HUES6 (cell line): ENCODE measurements at regions not wholly inside any gene's neighbourhood (a gene's known extent, or its start where the extent isn't known, plus 50 kb on each side); places are given as distances from the start of the nearest gene placed in this dataset.
"Not testable (repeated sequence)": the region's sequence is repeated elsewhere in the genome, so short reads cannot be mapped to it uniquely, and the experiment has no call there.

Experiments used
- H3K27ac ChIP-seq: 2 replicates; pipeline ENCODE4 v1.7.0; 2013; ENCODE audit warnings: low read depth, mild to moderate bottlenecking, low read length, inconsistent platforms
- H3K27me3 ChIP-seq: 2 replicates; pipeline ENCODE4 v1.6.1; 2013; ENCODE audit warnings: low read length; ENCODE audit not compliant: control insufficient read depth, insufficient read depth
- H3K36me3 ChIP-seq: 2 replicates; pipeline ENCODE4 v1.6.1; 2013; ENCODE audit warnings: low read length; ENCODE audit not compliant: control insufficient read depth, insufficient read depth
- H3K4me1 ChIP-seq: 2 replicates; pipeline ENCODE4 v1.6.1; 2013; ENCODE audit warnings: low read length; ENCODE audit not compliant: control insufficient read depth, insufficient read depth
- H3K4me3 ChIP-seq: 2 replicates; pipeline ENCODE4 v1.5.1; 2013; ENCODE audit warnings: low read depth, low read length
- H3K9ac ChIP-seq: one replicate; pipeline ENCODE4 v1.6.1; 2013; ENCODE audit warnings: mild to moderate bottlenecking, low read length
- H3K9me3 ChIP-seq: 2 replicates; pipeline ENCODE4 v1.6.1; 2013; ENCODE audit warnings: low read depth, low read length; ENCODE audit not compliant: control insufficient read depth, insufficient read depth

DNA sequence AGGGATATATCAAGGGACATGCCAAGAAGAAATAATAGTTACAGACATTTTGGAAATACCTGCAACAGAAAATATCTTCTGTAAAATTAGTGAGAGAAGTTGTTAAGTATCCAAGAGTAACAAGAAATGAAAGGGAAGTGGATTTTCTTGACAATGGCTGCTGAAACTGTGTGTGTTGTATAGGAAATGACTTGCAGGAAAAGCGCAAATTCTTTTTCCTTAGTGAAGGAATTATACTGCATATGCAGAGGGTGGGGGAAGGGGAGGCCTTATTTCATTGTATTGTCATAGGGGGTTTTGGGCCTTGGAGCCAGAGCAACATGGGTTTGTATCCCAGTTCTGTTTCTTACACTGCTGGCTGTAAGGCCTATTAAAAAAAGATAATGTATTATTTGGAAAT lies 84.4 kb upstream of the DDHD1 start:
- Histone ChIP-seq H3K9ac (no peak overlapping the region), H3K4me1 (peaks cover 2% of the 10 kb centered on the region; the same call in 1 of the 2 replicates), H3K4me3 (no peak overlapping the region), H3K27ac (no peak overlapping the region), H3K9me3 (peaks cover 11% of the 10 kb centered on the region), H3K27me3 (no peaks in the 10 kb centered on the region), H3K36me3 (no peaks in the 10 kb centered on the region)

DNA sequence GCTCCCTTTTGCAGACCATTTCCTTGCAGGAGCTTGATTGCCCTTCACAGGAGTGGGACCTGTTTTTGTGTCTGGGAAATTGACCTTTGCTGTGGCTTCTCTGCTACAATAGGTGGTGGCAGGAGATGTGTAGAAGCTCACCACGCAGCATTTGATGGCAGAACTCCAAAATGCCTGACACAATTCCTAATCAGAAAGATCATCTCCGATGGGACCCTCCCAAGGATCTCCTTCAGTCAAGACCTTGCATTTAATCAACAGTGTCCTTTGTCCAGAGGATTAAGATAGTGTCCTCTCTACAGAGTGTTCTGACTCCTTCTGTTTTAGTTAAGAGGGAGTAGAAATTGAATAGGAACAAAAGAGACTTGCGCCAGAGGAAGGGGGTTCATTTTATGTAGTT lies 83.6 kb upstream of the DDHD1 start:
- Histone ChIP-seq H3K27me3 (no peaks in the 10 kb centered on the region), H3K4me1 (peaks cover 2% of the 10 kb centered on the region; the same call in 1 of the 2 replicates), H3K36me3 (no peaks in the 10 kb centered on the region), H3K4me3 (no peak overlapping the region), H3K9me3 (peaks cover 10% of the 10 kb centered on the region), H3K9ac (no peak overlapping the region), H3K27ac (no peak overlapping the region)

DNA sequence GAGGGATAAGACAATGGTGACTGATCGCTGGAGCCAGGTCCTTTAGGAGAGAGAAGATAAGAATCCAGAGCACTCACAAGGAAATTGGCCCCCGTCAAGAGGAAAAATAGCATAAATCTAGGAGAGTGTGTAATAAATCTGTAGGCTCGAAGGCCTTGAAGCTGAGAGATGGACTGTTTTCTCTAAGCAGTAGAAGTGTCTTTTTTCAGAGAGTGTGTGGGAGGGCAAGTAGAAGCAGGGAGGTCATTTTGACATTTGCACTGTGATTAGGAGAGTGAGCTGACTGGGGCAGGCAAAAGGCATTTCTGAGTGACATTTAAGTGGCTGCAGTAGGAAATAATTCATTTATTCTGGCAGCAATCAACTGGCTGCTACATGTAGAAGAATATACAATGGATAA lies 78.0 kb upstream of the DDHD1 start:
- Histone ChIP-seq H3K4me3 (no peak overlapping the region), H3K27ac (no peak overlapping the region), H3K4me1 (no peaks in the 10 kb centered on the region), H3K27me3 (no peaks in the 10 kb centered on the region), H3K9me3 (peaks cover 4% of the 10 kb centered on the region; the same call in 1 of the 2 replicates), H3K36me3 (no peaks in the 10 kb centered on the region), H3K9ac (no peak overlapping the region)

DNA sequence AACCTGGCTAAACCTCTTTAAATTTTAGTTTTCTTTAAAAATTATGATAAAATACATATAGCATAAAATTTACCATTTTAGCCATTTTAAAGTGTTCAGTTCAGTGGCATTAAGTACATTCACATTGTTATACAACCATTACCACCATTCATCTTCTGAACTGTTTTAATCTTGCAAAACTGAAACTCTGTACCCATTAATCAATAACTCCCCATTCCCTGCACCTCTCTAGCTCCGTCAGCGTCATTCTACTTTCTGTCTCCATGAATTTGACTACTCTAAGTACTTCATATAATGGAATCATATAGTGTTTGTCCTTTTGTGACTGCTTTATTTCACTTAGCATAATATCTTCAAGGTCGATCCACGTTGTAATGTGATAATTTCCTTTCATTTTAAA lies 75.8 kb upstream of the DDHD1 start:
- Histone ChIP-seq H3K9me3 (peaks cover 7% of the 10 kb centered on the region), H3K27ac (no peak overlapping the region), H3K9ac (no peak overlapping the region), H3K27me3 (no peaks in the 10 kb centered on the region), H3K36me3 (no peaks in the 10 kb centered on the region), H3K4me3 (no peak overlapping the region), H3K4me1 (no peaks in the 10 kb centered on the region)

DNA sequence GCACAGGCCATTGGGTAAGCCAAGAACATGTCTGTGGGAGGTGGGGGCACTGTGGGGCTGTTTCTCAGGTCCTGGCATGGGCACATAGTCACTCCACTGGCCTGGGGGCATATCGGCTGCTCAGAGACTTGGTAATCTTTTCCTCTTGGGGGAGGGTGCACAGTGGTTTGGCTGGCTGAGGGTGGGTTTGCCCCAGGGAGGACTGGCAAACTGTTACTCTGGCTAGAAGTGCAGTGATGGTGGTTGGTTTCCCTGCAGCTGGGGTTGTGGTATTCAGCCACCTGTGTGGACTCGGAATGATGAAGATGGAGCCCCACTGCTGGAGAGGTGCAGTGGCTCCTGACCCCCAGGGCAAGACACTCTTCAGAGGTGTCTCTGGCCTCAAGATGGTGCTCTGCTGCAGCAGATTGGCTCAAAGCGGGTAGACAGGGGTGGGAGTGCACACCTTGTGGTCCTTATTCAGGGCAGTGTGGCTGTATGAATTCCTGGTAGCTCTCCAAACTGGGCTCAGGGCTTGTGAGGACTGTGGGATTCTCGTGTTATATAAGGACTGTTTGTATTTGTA lies 74.1 kb upstream of the DDHD1 start:
- Histone ChIP-seq H3K4me1 (no peaks in the 10 kb centered on the region), H3K27ac (no peak overlapping the region), H3K9me3 (peaks cover 3% of the 10 kb centered on the region; the same call in 1 of the 2 replicates), H3K9ac (no peak overlapping the region), H3K4me3 (no peak overlapping the region), H3K36me3 (no peaks in the 10 kb centered on the region), H3K27me3 (no peaks in the 10 kb centered on the region)

DNA sequence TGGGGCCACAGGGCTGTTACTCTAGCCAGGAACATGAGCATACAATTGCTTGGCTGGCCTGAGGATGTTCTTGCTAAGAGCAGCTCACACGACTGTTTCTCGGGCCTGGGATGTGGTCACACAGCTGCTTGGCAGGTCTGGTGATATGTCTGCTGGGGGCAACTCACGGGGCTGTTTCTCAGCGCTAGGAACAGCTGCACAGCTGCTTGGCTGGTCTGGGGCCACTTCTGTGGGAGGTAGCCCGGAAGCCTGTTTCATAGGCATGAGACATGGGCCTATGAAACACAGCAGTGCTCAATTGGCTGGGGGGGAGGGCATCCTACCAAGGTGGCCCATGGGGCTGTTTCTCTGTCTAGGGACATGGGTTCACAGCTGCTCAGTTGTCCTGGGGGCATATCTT lies 73.4 kb upstream of the DDHD1 start:
- no peak overlapping the region for H3K27ac ChIP-seq
- H3K9me3 ChIP-seq: peaks cover 3% of the 10 kb centered on the region; the same call in 1 of the 2 replicates
- no peak overlapping the region for H3K9ac ChIP-seq
- H3K4me1 ChIP-seq: no peaks in the 10 kb centered on the region
- no peak overlapping the region for H3K4me3 ChIP-seq
- H3K36me3 ChIP-seq: no peaks in the 10 kb centered on the region
- no peaks in the 10 kb centered on the region for H3K27me3 ChIP-seq

DNA sequence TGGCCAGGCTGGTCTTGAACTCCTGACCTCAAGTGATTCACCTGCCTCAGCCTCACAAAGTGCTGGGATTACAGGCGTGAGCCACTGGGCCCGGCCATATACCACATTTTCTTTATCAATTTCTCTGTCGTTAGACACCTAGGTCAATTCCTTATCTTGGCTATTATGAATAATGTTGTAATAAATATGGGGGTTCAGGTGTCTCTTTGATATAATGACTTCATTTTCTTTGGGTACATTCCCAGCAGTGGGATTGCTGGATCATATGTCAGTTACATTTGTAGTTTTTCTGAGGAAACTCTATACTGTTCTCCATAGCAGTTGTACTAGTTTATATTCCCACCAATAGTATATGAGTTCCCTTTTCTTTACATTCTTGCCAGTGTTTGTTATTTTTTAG lies 67.8 kb upstream of the DDHD1 start:
- Histone ChIP-seq H3K36me3 (no peaks in the 10 kb centered on the region), H3K4me1 (peaks cover 6% of the 10 kb centered on the region; the same call in 1 of the 2 replicates), H3K9ac (no peak overlapping the region), H3K4me3 (no peak overlapping the region), H3K27me3 (no peaks in the 10 kb centered on the region), H3K27ac (no peak overlapping the region), H3K9me3 (peaks cover 3% of the 10 kb centered on the region; the same call in 1 of the 2 replicates)

DNA sequence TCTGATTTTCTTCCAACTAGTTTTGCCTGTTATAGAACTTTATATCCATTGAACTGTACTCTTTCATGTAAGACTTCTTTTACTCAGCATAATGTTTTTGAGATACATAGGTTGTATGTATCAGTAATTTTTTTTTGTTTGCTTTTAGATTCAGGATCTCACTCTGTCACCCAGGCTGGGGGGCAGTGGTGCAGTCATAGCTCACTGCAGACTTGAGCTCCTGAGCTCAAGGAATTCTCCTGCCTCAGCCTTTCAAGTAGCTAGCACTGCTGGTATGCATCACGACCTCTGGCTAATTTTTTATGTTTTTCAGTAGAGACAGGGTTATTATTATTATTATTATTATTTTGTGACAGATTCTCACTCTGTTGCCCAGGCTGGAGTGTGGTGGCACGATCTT lies 65.0 kb upstream of the DDHD1 start:
- H3K9me3 ChIP-seq: no peaks in the 10 kb centered on the region
- H3K4me3 ChIP-seq: peak overlapping the region; percentile 90
- no peaks in the 10 kb centered on the region for H3K36me3 ChIP-seq
- peak overlapping the region; percentile 79 for H3K9ac ChIP-seq
- H3K4me1 ChIP-seq: peaks cover 6% of the 10 kb centered on the region; the same call in 1 of the 2 replicates
- H3K27ac ChIP-seq: no peak overlapping the region
- H3K27me3 ChIP-seq: no peaks in the 10 kb centered on the region

DNA sequence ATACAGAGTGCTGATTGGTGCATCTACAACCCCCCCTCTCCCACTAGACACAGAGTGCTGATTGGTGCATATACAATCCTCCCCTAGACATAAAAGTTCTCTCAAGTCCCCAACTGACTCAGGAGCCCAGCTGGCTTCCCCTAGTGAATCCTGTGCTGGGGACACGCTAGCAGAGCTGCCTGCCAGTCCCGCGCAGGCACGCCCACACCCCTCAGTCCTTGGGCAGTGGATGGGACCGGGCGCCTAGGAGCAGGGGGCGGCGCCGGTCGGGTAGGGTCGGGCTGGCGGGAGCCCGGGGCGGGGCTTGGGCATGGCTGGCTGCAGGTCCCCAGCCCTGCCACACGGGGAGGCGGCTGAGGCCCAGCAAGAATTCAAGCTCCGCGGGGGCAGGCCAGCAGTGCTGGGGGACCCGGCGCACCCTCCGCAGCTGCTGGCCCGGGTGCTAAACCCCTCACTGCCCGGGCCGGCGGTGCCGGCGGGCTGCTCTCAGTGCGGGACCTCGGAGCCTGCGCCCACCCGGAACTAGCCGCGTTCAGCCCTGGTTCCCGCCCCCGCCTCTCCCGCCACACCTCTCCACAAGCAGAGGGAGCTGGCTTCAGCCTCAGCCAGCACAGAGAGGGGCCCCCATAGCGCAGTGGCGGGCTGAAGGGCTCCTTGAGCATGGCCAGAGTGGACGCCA lies 64.3 kb upstream of the DDHD1 start:
- H3K27ac ChIP-seq: peak overlapping the region; percentile 48; the same call in 1 of the 2 replicates

DNA sequence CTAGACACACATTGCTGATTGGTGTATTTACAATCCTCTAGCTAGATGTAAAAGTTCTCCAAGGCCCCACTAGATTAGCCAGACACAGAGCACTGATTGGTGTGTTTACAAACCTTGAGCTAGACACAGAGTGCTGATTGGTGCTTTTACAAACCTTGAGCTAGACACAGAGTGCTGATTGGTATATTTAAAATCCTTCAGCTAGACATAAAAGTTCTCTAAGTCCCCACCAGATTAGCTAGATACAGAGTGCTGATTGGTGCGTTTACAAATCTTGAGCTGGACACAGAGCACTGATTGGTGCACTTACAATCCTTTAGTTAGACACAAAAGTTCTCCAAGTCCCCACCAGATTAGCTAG lies 63.8 kb upstream of the DDHD1 start:
- H3K27ac ChIP-seq, H3K27me3 ChIP-seq, H3K36me3 ChIP-seq, H3K4me1 ChIP-seq, H3K9me3 ChIP-seq, H3K9ac ChIP-seq: not testable (repeated sequence)
- peak overlapping the region; percentile 90 for H3K4me3 ChIP-seq

More for the DNA sequence above, 64.3 kb upstream of the DDHD1 start:
- Histone ChIP-seq H3K9ac (peak overlapping the region; percentile 79), H3K4me3 (peak overlapping the region; percentile 90), H3K9me3 (no peaks in the 10 kb centered on the region), H3K4me1 (peaks cover 6% of the 10 kb centered on the region; the same call in 1 of the 2 replicates), H3K36me3 (no peaks in the 10 kb centered on the region), H3K27me3 (no peaks in the 10 kb centered on the region)

DNA sequence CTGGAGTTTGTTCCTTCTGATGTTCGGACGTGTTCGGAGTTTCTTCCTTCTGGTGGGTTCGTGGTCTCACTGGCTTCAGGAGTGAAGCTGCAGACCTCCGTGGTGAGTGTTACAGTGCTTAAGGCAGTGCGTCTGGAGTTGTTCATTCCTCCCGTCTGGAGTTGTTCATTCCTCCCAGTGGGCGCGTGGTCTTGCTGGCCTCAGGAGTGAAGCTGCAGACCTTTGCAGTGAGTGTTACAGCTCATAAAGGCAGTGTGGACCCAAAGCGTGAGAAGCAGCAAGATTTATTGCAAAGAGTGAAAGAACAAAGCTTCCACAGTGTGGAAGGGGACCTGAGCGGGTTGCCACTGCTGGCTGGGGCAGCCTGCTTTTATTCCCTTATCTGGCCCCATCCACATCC lies 63.4 kb upstream of the DDHD1 start:
- not testable (repeated sequence) for H3K4me3 ChIP-seq, H3K9me3 ChIP-seq, H3K27me3 ChIP-seq, H3K9ac ChIP-seq, H3K27ac ChIP-seq, H3K4me1 ChIP-seq, H3K36me3 ChIP-seq
